Prostate gland (tissue), 2 donors: ENCODE measurements at regions not wholly inside any gene's neighbourhood (a gene's known extent, or its start where the extent isn't known, plus 50 kb on each side); places are given as distances from the start of the nearest gene placed in this dataset.

Experiments
- CTCF ChIP-seq, 4 experiments: fragments of 200-600 bp in 2 of 4; fragments of 450-650 bp in 2 of 4; sonication (generic) in 2 of 4; IDR thresholded peaks; 1 replicate in 3 of 4; 2 replicates in 1 of 4; pipeline ENCODE4 v1.5.1; 2016 to 2019; ENCODE audit warnings: antibody characterized with exemption in 4 of 4, mild to moderate bottlenecking in 2 of 4, moderate library complexity in 2 of 4
- POLR2A ChIP-seq: fragments of 450-650 bp; IDR thresholded peaks from one replicate; pipeline ENCODE4 v1.6.1; 2016; ENCODE audit warnings: antibody characterized with exemption, mild to moderate bottlenecking

- no peak for TF ChIP-seq CTCF (IDR thresholded peaks at IDR 0.05)
- TF ChIP-seq POLR2A = no peak
These were observed 572.1 kb upstream of the SALL1 start for GRCh38 chr16:51723036-51723724.
